ENCODE measurements at regions not wholly inside any gene's neighbourhood (a gene's known extent, or its start where the extent isn't known, plus 50 kb on each side); places are given as distances from the start of the nearest gene placed in this dataset.

DNA sequence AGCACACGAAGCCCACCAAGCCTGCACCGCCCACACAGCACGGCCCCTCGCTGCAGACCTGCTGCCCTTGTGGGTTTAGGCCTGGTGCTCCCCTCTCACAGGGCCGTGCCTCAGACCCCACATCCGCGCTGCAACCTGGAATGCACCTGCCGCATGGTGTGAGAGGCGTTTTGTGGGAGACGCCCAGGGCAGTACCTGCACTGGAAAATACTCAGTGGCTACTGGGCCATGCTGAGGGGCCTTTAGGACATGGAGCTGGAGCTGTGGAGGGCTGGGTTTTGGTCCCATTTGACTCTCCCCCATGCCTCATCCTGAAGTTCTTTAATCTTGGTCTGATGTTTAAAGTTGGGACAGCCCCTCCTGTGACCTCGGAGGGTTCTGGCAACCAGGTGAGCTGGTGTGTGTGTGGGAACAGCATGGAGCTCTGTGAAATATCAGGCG is 116.3 kb downstream of the ERMARD start:
- H3K4me3 Mint-ChIP-seq = no peak overlapping the region
- H3K9me3 Mint-ChIP-seq = peaks cover 18% of the 10 kb centered on the region
- no peaks in the 10 kb centered on the region for H3K4me1 Mint-ChIP-seq
- DNase-seq (ENCODE audit: low spot score) (no peak), ATAC-seq (no peak)
- ChIA-PET CTCF (interaction anchor here (1.5 kb wide), 1 partner anchor 36 kb away, joined by 6 read pairs; no protein-coding TSS in a partner anchor), POLR2A (no interaction called here)
- TF ChIP-seq, protein P1, sequence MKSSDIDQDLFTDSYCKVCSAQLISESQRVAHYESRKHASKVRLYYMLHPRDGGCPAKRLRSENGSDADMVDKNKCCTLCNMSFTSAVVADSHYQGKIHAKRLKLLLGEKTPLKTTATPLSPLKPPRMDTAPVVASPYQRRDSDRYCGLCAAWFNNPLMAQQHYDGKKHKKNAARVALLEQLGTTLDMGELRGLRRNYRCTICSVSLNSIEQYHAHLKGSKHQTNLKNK (CRISPR knock-in tag; IDR thresholded peaks at IDR 0.05) = no peak
- TF ChIP-seq, protein P2, sequence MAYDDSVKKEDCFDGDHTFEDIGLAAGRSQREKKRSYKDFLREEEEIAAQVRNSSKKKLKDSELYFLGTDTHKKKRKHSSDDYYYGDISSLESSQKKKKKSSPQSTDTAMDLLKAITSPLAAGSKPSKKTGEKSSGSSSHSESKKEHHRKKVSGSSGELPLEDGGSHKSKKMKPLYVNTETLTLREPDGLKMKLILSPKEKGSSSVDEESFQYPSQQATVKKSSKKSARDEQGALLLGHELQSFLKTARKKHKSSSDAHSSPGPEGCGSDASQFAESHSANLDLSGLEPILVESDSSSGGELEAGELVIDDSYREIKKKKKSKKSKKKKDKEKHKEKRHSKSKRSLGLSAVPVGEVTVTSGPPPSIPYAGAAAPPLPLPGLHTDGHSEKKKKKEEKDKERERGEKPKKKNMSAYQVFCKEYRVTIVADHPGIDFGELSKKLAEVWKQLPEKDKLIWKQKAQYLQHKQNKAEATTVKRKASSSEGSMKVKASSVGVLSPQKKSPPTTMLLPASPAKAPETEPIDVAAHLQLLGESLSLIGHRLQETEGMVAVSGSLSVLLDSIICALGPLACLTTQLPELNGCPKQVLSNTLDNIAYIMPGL (CRISPR knock-in tag; IDR thresholded peaks at IDR 0.05) = no peak
- no peak for TF ChIP-seq ZNF121 (CRISPR knock-in tag; IDR thresholded peaks at IDR 0.05)
- TF ChIP-seq MXD4 (CRISPR knock-in tag; IDR thresholded peaks at IDR 0.05; ENCODE audit: borderline replicate concordance) = no peak
- no peak for TF ChIP-seq ZBTB21 (CRISPR knock-in tag; IDR thresholded peaks at IDR 0.05; ENCODE audit: borderline replicate concordance)
- TF ChIP-seq JAZF1 (CRISPR knock-in tag; IDR thresholded peaks at IDR 0.05) = no peak
- no peak for TF ChIP-seq CBFB (CRISPR knock-in tag; IDR thresholded peaks at IDR 0.05; ENCODE audit: low read depth)
- TF ChIP-seq ZNF423 (CRISPR knock-in tag; IDR thresholded peaks at IDR 0.05) = no peak
- TF ChIP-seq, protein P3, sequence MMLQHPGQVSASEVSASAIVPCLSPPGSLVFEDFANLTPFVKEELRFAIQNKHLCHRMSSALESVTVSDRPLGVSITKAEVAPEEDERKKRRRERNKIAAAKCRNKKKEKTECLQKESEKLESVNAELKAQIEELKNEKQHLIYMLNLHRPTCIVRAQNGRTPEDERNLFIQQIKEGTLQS (CRISPR knock-in tag; conservative IDR thresholded peaks at IDR 0.05) = no peak
- TF ChIP-seq, protein P4, sequence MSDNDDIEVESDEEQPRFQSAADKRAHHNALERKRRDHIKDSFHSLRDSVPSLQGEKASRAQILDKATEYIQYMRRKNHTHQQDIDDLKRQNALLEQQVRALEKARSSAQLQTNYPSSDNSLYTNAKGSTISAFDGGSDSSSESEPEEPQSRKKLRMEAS (CRISPR knock-in tag; IDR thresholded peaks at IDR 0.05) = no peak
- no peak for TF ChIP-seq NFATC4 (CRISPR knock-in tag; IDR thresholded peaks at IDR 0.05)
- TF ChIP-seq SMAD4 (CRISPR knock-in tag; IDR thresholded peaks at IDR 0.05) = no peak
- no peak for TF ChIP-seq CREB1 (CRISPR knock-in tag; IDR thresholded peaks at IDR 0.05)
- no peak for TF ChIP-seq MYBL2 (CRISPR knock-in tag; IDR thresholded peaks at IDR 0.05)
- TF ChIP-seq, protein P5, sequence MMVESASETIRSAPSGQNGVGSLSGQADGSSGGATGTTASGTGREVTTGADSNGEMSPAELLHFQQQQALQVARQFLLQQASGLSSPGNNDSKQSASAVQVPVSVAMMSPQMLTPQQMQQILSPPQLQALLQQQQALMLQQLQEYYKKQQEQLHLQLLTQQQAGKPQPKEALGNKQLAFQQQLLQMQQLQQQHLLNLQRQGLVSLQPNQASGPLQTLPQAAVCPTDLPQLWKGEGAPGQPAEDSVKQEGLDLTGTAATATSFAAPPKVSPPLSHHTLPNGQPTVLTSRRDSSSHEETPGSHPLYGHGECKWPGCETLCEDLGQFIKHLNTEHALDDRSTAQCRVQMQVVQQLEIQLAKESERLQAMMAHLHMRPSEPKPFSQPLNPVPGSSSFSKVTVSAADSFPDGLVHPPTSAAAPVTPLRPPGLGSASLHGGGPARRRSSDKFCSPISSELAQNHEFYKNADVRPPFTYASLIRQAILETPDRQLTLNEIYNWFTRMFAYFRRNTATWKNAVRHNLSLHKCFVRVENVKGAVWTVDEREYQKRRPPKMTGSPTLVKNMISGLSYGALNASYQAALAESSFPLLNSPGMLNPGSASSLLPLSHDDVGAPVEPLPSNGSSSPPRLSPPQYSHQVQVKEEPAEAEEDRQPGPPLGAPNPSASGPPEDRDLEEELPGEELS (CRISPR knock-in tag; IDR thresholded peaks at IDR 0.05) = no peak
- TF ChIP-seq, protein P6, sequence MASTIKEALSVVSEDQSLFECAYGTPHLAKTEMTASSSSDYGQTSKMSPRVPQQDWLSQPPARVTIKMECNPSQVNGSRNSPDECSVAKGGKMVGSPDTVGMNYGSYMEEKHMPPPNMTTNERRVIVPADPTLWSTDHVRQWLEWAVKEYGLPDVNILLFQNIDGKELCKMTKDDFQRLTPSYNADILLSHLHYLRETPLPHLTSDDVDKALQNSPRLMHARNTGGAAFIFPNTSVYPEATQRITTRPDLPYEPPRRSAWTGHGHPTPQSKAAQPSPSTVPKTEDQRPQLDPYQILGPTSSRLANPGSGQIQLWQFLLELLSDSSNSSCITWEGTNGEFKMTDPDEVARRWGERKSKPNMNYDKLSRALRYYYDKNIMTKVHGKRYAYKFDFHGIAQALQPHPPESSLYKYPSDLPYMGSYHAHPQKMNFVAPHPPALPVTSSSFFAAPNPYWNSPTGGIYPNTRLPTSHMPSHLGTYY (CRISPR knock-in tag; IDR thresholded peaks at IDR 0.05) = no peak
- TF ChIP-seq, protein P7, sequence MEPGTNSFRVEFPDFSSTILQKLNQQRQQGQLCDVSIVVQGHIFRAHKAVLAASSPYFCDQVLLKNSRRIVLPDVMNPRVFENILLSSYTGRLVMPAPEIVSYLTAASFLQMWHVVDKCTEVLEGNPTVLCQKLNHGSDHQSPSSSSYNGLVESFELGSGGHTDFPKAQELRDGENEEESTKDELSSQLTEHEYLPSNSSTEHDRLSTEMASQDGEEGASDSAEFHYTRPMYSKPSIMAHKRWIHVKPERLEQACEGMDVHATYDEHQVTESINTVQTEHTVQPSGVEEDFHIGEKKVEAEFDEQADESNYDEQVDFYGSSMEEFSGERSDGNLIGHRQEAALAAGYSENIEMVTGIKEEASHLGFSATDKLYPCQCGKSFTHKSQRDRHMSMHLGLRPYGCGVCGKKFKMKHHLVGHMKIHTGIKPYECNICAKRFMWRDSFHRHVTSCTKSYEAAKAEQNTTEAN (CRISPR knock-in tag; IDR thresholded peaks at IDR 0.05) = no peak
- TF ChIP-seq KAT7 (CRISPR knock-in tag; IDR thresholded peaks at IDR 0.05; ENCODE audit: borderline replicate concordance) = no peak
- no peak overlapping the region for H3K27ac Mint-ChIP-seq
- no peaks in the 10 kb centered on the region for H3K36me3 Mint-ChIP-seq
- H3K27me3 Mint-ChIP-seq (ENCODE audit: low read depth) = no peaks in the 10 kb centered on the region

Data from WTC11 (cell line).